Left hindlimb (tissue), 1 donor: ENCODE measurements at regions not wholly inside any gene's neighbourhood (a gene's known extent, or its start where the extent isn't known, plus 50 kb on each side); places are given as distances from the start of the nearest gene placed in this dataset.

Experiments used
- DNase-seq: peaks from one replicate; pipeline ENCODE4 v3.0.0-alpha.2; 2018

DNA sequence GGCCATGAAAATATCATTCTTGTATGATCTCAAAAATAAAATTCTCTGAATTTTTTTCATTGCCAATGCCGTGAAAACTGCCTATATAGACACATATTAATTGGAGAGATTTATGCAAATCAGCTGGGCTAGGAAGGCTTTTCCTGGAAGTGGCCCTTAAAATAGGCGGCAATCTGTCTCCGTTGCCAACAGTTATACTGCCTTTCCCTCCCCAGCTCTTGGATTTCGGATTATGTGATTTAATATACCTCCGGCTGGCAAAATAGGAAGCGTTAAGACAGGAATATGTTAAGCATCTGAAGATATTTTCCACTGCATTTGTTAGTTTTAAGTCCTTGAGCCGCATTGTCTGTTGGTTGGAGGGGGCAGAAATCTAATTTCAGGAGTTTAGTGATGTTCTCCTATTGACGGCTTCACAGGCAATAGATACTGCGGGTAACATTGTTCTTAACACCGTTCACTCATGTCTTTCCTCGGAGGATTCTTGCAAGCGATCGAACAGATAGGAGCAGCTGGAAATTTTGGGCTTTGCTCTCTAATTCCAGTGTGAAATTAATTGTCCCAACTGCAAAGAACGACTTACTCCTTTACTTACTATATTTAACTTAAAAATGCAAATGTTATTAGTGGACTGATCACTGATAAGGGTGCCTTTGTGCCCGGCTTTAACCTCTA is 113.3 kb downstream of the LINC00237 start:
- no peak for DNase-seq

- DNase-seq: no peak
Measured at GRCh38 chr20:20992277-20992676, 113.9 kb downstream of the LINC00237 start.

GRCh38 chr20:20989081-20989480 is 117.1 kb downstream of the LINC00237 start:
- DNase-seq: no peak

DNA sequence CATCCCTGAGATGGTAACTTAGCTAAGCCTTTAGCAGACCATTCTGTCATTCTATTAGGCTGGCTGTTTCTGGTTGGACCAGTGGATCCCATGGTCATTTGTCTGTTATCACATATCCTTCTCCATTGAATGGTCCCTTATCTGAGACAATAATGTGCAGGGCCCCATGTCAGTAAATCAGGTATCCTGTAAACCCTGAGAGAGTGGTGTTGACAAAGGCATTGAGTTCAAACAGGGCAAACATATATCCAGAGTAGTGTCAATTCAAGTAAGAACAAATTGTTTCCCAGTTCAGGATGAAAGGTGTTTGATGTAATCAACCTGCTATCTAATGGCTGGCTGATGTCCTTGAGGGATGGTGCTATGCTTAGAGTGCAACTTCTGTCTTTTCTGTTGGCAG is 126.2 kb downstream of the LINC00237 start:
- DNase-seq: no peak

DNA sequence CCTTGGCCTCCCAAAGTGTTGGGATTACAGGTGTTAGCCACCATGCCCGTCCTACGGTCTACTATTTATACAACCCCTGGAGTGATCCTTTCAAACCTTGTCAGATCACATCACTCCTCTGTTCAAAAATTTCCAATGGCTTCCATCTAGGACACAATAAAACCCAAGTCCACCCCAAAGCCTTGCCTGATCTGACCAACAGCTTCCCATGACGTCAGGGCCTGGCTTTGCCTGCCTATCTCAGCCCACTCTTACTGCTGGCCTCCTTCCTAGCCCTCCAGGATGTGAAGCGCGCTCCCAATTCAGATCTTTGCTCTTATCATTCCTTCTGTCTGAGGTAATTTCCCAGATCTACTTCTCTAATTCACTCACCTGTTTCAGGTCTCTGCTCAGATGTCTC is 128.4 kb downstream of the LINC00237 start:
- no peak for DNase-seq

- DNase-seq: no peak
Measured at GRCh38 chr20:20972490-20972889, 133.7 kb downstream of the LINC00237 start.

DNA sequence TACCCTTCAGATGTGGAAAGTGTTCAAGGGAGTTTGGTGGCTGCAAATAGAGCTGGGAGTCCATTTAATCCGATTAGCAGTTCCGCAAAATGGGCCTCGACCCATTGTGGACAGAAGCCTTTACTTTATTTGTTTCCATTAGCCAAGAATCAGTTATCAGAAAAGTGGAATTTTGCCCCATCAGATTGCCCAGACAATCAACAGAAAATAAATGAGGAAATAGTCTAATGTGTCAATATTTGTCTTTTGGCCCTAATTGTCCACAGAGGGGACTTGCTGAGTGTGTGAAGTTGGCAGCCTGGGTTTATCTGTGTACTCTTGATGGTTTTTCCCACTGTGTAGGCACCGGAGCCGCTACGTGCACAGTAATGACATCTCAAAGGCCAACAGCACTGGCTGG is 134.3 kb downstream of the LINC00237 start:
- no peak for DNase-seq

GRCh38 chr20:20970841-20971240 is 135.3 kb downstream of the LINC00237 start:
- DNase-seq: no peak

DNA sequence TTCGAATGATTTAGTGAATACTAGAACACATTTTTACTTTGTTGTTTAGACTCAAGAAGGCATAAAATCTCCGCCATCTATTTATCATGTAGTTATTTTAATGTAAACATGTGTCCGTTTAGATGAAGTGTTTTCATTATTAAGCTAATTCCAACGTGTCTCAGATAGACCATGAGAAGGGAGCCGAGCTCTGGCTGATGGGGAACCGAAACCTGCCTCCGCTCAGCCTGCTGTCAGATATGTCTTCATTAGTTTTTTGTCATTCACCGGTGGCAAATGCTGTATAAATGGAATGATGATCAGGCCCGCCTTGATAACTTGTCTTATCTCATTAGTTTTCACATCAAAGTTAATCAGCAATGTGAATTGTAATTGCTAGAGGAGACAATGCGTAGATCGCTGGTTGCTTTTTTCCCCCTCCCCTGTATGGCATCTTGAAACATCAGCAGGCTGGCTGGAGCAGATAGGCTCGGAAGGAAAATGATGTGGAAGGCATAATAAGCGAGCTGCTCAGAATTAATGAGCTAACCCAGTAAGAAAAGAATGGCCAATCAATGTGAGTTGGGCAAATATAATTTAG is 136.4 kb downstream of the LINC00237 start:
- no peak for DNase-seq

GRCh38 chr20:20967564-20968184 is 138.5 kb downstream of the LINC00237 start:
- DNase-seq: no peak

- no peak for DNase-seq
Measured at GRCh38 chr20:20966171-20966570, 140.0 kb downstream of the LINC00237 start.

DNA sequence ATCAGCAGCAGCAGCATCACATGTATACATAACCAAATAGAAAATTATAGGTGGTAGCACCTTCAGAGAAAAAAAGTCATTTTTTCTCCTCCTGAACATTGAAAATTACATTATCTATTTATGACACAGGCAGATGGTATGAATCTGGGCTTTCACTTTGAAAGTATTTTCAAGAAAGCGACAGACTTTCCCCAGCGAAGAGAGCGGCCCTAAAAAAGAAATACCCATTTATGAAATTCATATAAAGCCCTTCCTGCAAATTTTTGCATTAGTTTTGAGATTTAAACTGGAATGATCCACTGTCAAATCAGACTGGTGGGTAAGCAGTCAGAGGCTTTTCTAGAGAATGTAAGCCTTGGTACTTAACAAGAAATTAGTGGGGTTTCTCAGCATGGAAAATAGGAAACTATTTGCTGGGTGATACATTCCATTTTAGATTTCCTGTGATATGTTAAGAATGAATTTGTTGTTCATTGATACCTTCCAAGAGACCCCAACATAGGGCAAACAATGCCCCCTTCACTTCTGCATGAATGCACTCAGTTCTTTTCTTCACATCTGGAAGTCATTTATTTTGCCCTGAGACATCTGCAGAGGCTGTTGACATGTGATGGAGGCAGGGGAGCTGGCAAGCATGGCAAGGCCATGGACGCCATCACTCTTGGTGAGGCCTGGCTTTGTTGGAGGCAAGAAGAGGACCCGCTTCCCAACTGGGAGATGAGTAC is 147.0 kb downstream of the LINC00237 start:
- no peak for DNase-seq

DNA sequence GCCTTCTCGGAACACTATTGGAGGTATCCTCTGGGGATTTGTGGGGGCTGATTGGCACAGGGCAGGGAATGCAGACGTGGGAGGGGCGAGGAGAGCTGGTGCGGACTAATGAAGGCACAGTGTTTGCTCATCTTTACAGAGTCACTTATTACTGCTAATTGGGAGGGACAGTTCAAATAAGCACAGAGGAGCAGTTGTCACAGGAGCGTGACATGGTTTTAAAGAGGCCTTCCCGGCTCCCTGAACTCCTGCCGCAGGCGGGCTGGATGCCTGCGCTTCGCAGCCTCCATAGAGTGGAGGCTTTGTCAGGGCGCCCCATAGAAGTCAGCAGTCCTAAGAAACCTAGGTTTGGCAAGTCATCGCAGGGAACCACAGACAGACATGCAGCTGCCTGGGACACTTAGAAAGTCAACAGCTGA is 149.6 kb downstream of the LINC00237 start:
- no peak for DNase-seq

GRCh38 chr20:20955892-20956291 is 150.3 kb downstream of the LINC00237 start:
- DNase-seq: no peak

DNA sequence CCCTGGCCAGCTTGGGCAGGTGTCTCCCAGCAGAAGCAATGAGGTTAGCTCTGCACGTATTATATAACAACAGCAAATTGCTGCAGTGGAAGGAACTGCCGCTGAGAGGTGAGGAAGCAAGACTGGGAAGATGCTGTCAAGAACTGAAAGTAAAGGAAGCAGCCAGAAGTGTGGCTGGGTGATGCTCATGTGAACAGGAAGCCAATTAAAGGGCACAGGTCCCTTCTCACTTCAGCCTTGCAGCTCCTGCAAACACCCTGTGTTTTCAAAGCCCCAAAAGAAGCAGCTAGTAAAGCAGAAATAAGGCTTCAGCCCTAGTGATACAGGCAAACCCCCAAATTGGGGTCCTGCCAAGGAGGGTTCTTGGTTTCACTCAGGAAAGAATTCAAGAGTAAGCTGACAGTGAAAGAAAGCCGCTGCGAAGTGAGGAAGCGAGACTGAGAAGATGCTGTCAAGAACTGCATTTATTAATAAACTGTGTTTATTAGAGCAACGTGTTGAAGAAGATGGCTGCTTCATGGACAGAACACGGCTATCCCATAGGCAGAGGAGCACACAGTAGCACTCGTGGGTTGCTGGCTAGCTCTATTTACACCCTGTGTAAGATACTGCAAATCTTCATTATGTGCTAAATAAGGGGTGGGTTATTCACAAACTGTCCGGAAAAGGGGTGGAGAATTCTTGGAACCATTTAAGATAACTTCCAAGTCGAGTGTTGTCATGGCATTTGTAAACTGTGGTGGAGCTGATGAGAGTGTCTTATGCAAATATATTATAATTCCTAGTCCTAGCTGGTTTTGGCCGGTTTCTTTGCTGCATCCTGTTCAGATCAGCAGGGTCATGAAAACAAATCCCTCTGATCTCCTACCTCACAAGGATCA is 152.2 kb downstream of the LINC00237 start:
- no peak for DNase-seq

DNA sequence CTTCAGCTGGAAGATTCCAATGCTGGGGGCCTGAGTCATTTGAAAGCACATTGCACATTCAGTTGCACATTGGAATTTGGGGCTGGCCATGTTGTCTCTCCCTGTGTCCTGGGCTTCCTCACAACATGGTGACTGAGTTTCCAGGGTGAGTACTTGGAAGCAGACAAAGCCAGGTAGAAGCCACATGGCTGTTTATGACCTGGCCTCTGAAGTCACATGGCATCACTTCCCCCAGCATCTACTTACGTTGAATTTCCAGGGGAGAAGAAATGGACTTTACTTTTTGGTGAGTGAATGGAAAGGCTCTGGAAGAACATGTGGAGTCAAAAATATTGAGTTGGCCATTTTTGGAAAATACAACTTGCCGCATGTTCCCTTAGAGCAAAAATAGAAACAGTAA is 155.5 kb downstream of the LINC00237 start:
- no peak for DNase-seq

DNA sequence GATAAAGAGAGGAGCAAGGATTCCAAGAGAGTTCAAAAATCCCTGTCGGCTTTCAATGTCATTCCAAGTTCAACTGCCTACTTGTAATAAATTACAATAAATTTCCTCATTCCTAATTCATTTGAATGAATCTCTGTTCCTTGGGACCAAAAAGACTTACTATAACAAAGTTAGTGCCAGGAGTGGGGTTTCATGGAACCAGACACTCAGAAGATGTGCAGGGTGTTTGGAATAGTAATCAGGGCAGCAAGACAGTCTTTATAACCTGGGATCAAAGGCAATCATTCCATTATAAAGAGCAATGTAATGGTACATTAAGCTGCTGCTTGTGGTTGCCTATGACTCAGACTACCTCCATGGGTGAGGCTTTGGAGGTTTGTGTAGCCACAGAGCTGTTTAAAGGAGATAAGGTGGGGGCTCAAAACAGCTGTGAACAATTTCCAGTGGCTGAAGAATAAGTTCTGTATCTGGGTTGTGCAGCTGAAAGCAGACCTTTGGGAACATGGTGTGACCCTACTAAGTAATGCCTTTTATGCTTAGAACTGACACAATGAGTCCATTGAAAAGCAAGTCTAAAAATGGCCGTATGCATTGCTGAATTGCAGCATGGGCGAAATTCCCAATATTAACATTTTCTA is 159.9 kb downstream of the LINC00237 start:
- no peak for DNase-seq

DNA sequence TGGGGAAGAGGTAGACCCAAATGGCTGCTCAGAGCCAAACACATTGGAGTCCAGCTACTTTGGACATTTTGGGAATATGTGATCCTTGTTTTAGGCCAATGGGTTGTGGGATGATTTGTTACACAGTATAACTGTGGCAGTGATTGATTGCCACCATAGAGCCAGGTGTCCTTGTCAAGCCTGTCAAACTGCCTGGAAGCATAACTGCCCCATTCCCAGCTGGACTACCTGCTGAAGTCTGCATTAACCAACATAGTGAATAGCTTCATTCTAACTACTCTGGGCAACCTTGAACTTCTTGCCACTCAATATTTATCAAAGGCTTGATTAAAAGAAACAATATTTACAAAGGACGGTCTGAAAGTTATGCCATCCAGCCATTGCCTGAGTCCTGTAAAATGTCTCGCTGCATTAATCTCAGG is 164.7 kb downstream of the LINC00237 start:
- DNase-seq: no peak

DNA sequence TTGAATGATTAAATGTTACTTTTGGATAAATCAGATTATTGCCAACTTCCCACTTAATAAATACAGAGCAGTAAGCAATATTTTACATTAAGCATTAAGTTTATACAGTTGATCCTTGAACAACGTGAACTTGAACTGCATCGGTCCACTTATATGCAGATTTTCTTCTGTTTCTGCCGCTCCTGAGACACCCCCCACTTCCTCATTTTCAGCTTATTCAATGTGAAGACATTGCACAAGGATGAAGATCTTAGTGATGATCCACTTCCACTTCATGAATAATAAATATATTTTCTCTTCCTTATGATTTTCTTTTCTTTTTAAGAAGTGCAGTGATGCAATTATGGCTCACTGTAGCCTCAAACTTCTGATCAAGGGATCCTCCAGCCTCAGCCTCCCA is 167.2 kb downstream of the LINC00237 start:
- DNase-seq: no peak

DNA sequence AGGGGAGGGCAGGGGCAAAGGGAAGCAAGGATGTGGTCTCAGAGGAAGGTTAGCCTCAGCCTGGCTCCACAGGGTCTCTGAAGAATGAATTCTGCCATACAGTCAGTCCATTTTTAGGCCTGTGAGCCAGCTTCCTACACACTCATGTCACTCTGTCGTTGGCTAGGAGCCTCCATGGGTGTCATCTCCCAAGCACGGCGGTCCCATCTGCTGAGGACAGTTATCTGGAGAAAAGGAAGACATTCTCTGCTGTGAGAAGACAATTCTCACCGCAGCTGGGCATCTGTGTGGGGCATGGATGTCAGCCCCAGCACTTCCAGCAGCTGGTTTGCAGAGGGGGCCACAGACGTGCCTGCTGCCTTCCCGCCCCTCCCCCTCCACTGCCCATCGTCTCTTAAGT is 167.6 kb downstream of the LINC00237 start:
- DNase-seq: no peak

- DNase-seq: no peak
Measured at GRCh38 chr20:20938131-20938530, 168.0 kb downstream of the LINC00237 start.
